IMR-90 (cell line): ENCODE measurements at regions not wholly inside any gene's neighbourhood (a gene's known extent, or its start where the extent isn't known, plus 50 kb on each side); places are given as distances from the start of the nearest gene placed in this dataset.
A peak's percentile ranks its signal among the peaks of the same experiment; 100 is the strongest.

Source experiments
- ATAC-seq: fragments of 200-7000 bp; cut with Tn5 transposase; 2 replicates; pipeline ENCODE4 v1.9.1; 2020; ENCODE audit warnings: low read depth, mild to moderate bottlenecking, moderate library complexity
- BruUV-seq: library from RNA; stranded (reverse); fragments of 400-500 nt; replicated peaks from 2 replicates; lab custom pipeline; 2021; lab: Mats Ljungman, UMichigan
- CTCF ChIA-PET: fragments of 300-600 bp; formaldehyde crosslinking; extraction: SDS; loops from one replicate; lab custom pipeline; 2021; ENCODE audit warnings: antibody characterized with exemption; lab: Yijun Ruan, JAX
- POLR2A ChIA-PET: fragments of 300-600 bp; sonication (Branson Sonifier 250); formaldehyde crosslinking; loops from one replicate; lab custom pipeline; 2022; ENCODE audit warnings: antibody characterized with exemption; ENCODE audit not compliant: unreplicated experiment; lab: Charles Lee
- DNase-seq: peaks from one replicate; pipeline ENCODE4 v3.0.0; 2013
- H2AFZ ChIP-seq: replicated peaks from 2 replicates; pipeline ENCODE3; 2013; ENCODE audit warnings: low read length, mild to moderate bottlenecking; ENCODE audit not compliant: poor library complexity
- H2AK5ac ChIP-seq: 2 replicates; pipeline ENCODE4 v1.6.1; 2013; ENCODE audit warnings: low read depth, low read length, inconsistent platforms
- H2AK9ac ChIP-seq: replicated peaks from 2 replicates; pipeline ENCODE3; 2013; ENCODE audit warnings: mild to moderate bottlenecking, low read depth, low read length, moderate library complexity; ENCODE audit not compliant: poor library complexity
- H2BK120ac ChIP-seq: 2 replicates; pipeline ENCODE4 v1.6.1; 2013; ENCODE audit warnings: low read depth, low read length, inconsistent platforms
- H2BK15ac ChIP-seq: 3 replicates; pipeline ENCODE4 v1.6.1; 2013; ENCODE audit warnings: low read depth, low read length, inconsistent platforms
- H2BK20ac ChIP-seq: 2 replicates; pipeline ENCODE4 v1.6.1; 2013; ENCODE audit warnings: low read depth, mild to moderate bottlenecking, inconsistent platforms, low read length, moderate library complexity
- H2BK5ac ChIP-seq: 2 replicates; pipeline ENCODE4 v1.6.1; 2013; ENCODE audit warnings: mild to moderate bottlenecking, low read depth, low read length, inconsistent platforms; ENCODE audit not compliant: poor library complexity, severe bottlenecking
- H3K14ac ChIP-seq: replicated peaks from 2 replicates; pipeline ENCODE4 v1.6.1; 2013; ENCODE audit warnings: low read depth, low read length, inconsistent platforms
- H3K18ac ChIP-seq: 2 replicates; pipeline ENCODE4 v1.6.1; 2013; ENCODE audit warnings: low read depth, low read length, control low read depth
- H3K23ac ChIP-seq: 2 replicates; pipeline ENCODE4 v1.6.1; 2013; ENCODE audit warnings: low read depth, low read length, inconsistent platforms
- H3K27ac ChIP-seq: 2 replicates; pipeline ENCODE4 v1.5.1; 2013; ENCODE audit warnings: mild to moderate bottlenecking, control low read depth, low read length; ENCODE audit not compliant: insufficient read depth
- H3K27me3 ChIP-seq: 2 replicates; pipeline ENCODE4 v1.6.1; 2013; ENCODE audit warnings: low read length; ENCODE audit not compliant: control insufficient read depth, insufficient read depth
- H3K36me3 ChIP-seq: 2 replicates; pipeline ENCODE4 v1.6.1; 2013; ENCODE audit warnings: low read length, mixed read lengths; ENCODE audit not compliant: control insufficient read depth, insufficient read depth
- H3K4ac ChIP-seq: 2 replicates; pipeline ENCODE4 v1.6.1; 2013; ENCODE audit warnings: low read depth, low read length, inconsistent platforms
- H3K4me1 ChIP-seq: 2 replicates; pipeline ENCODE4 v1.6.1; 2013; ENCODE audit warnings: low read length, mixed read lengths; ENCODE audit not compliant: control insufficient read depth, insufficient read depth
- H3K4me2 ChIP-seq: 2 replicates; pipeline ENCODE4 v1.6.1; 2013; ENCODE audit warnings: low read depth, mild to moderate bottlenecking, control low read depth, low read length, moderate library complexity
- H3K4me3 ChIP-seq: 2 replicates; pipeline ENCODE4 v1.5.1; 2013; ENCODE audit warnings: low read depth, mild to moderate bottlenecking, control low read depth, low read length, moderate library complexity; ENCODE audit not compliant: insufficient read depth
- H3K56ac ChIP-seq: 2 replicates; pipeline ENCODE4 v1.6.1; 2013; ENCODE audit warnings: low read length, inconsistent platforms; ENCODE audit not compliant: insufficient read depth; ENCODE audit errors: extremely low read depth
- H3K79me1 ChIP-seq, 2 experiments: 2 replicates each; pipeline ENCODE4 v1.6.1; 2013; ENCODE audit warnings: low read length in 2 of 2, inconsistent platforms in 1 of 2, low read depth in 1 of 2
- H3K9ac ChIP-seq: 2 replicates; pipeline ENCODE4 v1.6.1; 2013; ENCODE audit warnings: low read depth, low read length, control low read depth
- H3K9me1 ChIP-seq: 2 replicates; pipeline ENCODE4 v1.6.1; 2013; ENCODE audit warnings: low read length, inconsistent platforms; ENCODE audit not compliant: insufficient read depth
- H3K9me3 ChIP-seq: 2 replicates; pipeline ENCODE4 v1.6.1; 2013; ENCODE audit warnings: low read length; ENCODE audit not compliant: control insufficient read depth, insufficient read depth
- H4K20me1 ChIP-seq: 2 replicates; pipeline ENCODE4 v1.6.1; 2013; ENCODE audit warnings: low read length, inconsistent platforms; ENCODE audit not compliant: insufficient read depth
- H4K5ac ChIP-seq: 2 replicates; pipeline ENCODE4 v1.6.1; 2013; ENCODE audit warnings: mild to moderate bottlenecking, low read depth, low read length, control low read depth
- H4K8ac ChIP-seq, 2 experiments: 2 replicates each; pipeline ENCODE4 v1.6.1; 2013; ENCODE audit warnings: low read depth in 2 of 2, low read length in 2 of 2, control low read depth in 1 of 2, inconsistent platforms in 1 of 2
- H4K91ac ChIP-seq: 2 replicates; pipeline ENCODE4 v1.6.1; 2013; ENCODE audit warnings: low read depth, low read length, inconsistent platforms; ENCODE audit not compliant: insufficient read depth
- BHLHE40 ChIP-seq: fragments of 150-350 bp; IDR thresholded peaks from 2 replicates; pipeline ENCODE4 v1.6.1; 2016; ENCODE audit warnings: mild to moderate bottlenecking, low read depth, low read length
- CEBPB ChIP-seq: IDR thresholded peaks from 2 replicates; pipeline ENCODE4 v1.6.1; 2012; ENCODE audit warnings: low read depth, low read length, improper control_type of control experiment
- CHD1 ChIP-seq: IDR thresholded peaks from 2 replicates; pipeline ENCODE4 v1.6.1; 2012; ENCODE audit warnings: low read depth, low read length, improper control_type of control experiment
- CTCF ChIP-seq: conservative IDR thresholded peaks from 2 replicates; pipeline ENCODE4 v1.5.1; 2012; ENCODE audit warnings: mild to moderate bottlenecking, low read depth, low read length, improper control_type of control experiment
- MAFK ChIP-seq: IDR thresholded peaks from 2 replicates; pipeline ENCODE4 v1.6.1; 2012; ENCODE audit warnings: low read depth, low read length, improper control_type of control experiment
- POLR2A ChIP-seq: IDR thresholded peaks from 2 replicates; pipeline ENCODE4 v1.6.1; 2012; ENCODE audit warnings: mild to moderate bottlenecking, low read depth, low read length
- SMC3 ChIP-seq: fragments of 150-350 bp; IDR thresholded peaks from 2 replicates; pipeline ENCODE4 v1.6.1; 2016; ENCODE audit warnings: low read depth, mild to moderate bottlenecking, antibody characterized with exemption, low read length, moderate library complexity
- USF2 ChIP-seq: fragments of 150-350 bp; IDR thresholded peaks from 2 replicates; pipeline ENCODE4 v1.6.1; 2017; ENCODE audit warnings: mild to moderate bottlenecking, antibody characterized with exemption, low read length, low read depth
- WGBS, 2 experiments: methylation state at CpG; one replicate each; pipeline versions ENCODE4 v1.1.5 to v1.1.7; 2013; ENCODE audit warnings: missing lambda C conversion rate in 2 of 2; ENCODE audit not compliant: insufficient read length in 1 of 2; ENCODE audit errors: extremely low coverage in 2 of 2; 5-methylcytosine and 5-hydroxymethylcytosine counted together
- dilution Hi-C: fragments of 300-500 bp; cut with HindIII; formaldehyde crosslinking; loops from one replicate; pipeline ENCODE4 v1.14.3; 2018; ENCODE audit warnings: low sequenced_read_pairs; ENCODE audit not compliant: unreplicated experiment
- in situ Hi-C: fragments of 300-500 bp; cut with MboI; formaldehyde crosslinking; loops from 3 replicates; pipeline ENCODE4 v1.14.3; 2019; ENCODE audit warnings: low sequenced_read_pairs, inconsistent platforms, mixed read lengths
- intact Hi-C: fragments of 100-400 bp; cut with micrococcal nuclease; formaldehyde crosslinking; loops from 2 replicates; pipeline ENCODE4 v1.10.0; 2022

- Histone ChIP-seq H3K36me3 (no peaks in the 10 kb centered on the region), H3K23ac (no peak overlapping the region), H2AK9ac (no peak overlapping the region), H3K4me3 (no peak overlapping the region), H2BK5ac (no peak overlapping the region), H3K27me3 (peaks cover 13% of the 10 kb centered on the region), H3K27ac (no peak overlapping the region), H3K79me1 (no peaks in the 10 kb centered on the region), H3K4me1 (no peaks in the 10 kb centered on the region), H4K5ac (no peak overlapping the region), H2BK120ac (no peak overlapping the region), H4K20me1 (no peaks in the 10 kb centered on the region), H3K9me3 (peaks cover 2% of the 10 kb centered on the region; the same call in 1 of the 2 replicates), H4K8ac (no peak overlapping the region), H3K56ac (no peak overlapping the region), H4K91ac (no peak overlapping the region), H3K9me1 (no peaks in the 10 kb centered on the region; the same call in 1 of the 2 replicates), H3K9ac (no peak overlapping the region), H3K4me2 (no peak overlapping the region), H2BK15ac (no peak overlapping the region), H3K18ac (no peak overlapping the region), H3K4ac (no peak overlapping the region), H2BK20ac (no peak overlapping the region), H2AK5ac (no peak overlapping the region), H2AFZ (no peak overlapping the region), H3K14ac (no peak overlapping the region)
- CTCF ChIA-PET = no interaction called here
- DNase-seq (peak; percentile 71), ATAC-seq (peak; percentile 84)
- TF ChIP-seq USF2 = no peak
- no peak for TF ChIP-seq BHLHE40
- TF ChIP-seq CTCF = no peak
- TF ChIP-seq SMC3 = no peak
- TF ChIP-seq CEBPB = no peak
- TF ChIP-seq POLR2A = no peak
- no peak for TF ChIP-seq CHD1
- no peak for TF ChIP-seq MAFK
- POLR2A ChIA-PET = no interaction called here
- intact Hi-C loops = no loop called here
- no TSS peak for BruUV-seq
- no CpG with 5 or more reads among the region's 22 CpGs for WGBS, 2 experiments
- in situ Hi-C loops = no loop called here
- dilution Hi-C loops = no loop called here
Observed at GRCh38 chr7:149690688-149691446, 82.5 kb downstream of the ZNF467 start.
